ENCODE measurements at regions not wholly inside any gene's neighbourhood (a gene's known extent, or its start where the extent isn't known, plus 50 kb on each side); places are given as distances from the start of the nearest gene placed in this dataset.

- TF ChIP-seq FOXA2 (IDR thresholded peaks at IDR 0.05) (no peak), EGR1 (IDR thresholded peaks at IDR 0.05; ENCODE audit: low read depth in 2 of 2) (no peak), RAD21 (IDR thresholded peaks at IDR 0.05) (no peak), SP1 (IDR thresholded peaks at IDR 0.05) (no peak)
- DNase-seq (ENCODE audit: low spot score) = no peak
- Histone ChIP-seq H3K36me3 (ENCODE audit: control insufficient read depth in 4 of 4, insufficient read depth in 3 of 4, low read depth in 1 of 4, low read length in 3 of 4) (no peaks in the 10 kb centered on the region), H3K4me3 (ENCODE audit: low read depth in 1 of 3, low read length in 3 of 3) (no peak overlapping the region), H3K9me3 (ENCODE audit: control insufficient read depth in 4 of 4, low read length in 3 of 4) (peaks cover 0 to 3% (median 0%) of the 10 kb centered on the region in 4 donors), H3K4me1 (ENCODE audit: control insufficient read depth in 4 of 4, insufficient read depth in 4 of 4, low read length in 3 of 4) (no peaks in the 10 kb centered on the region), H3K9ac (ENCODE audit: low read depth in 1 of 2, low read length in 2 of 2) (no peak overlapping the region), H3K27ac (ENCODE audit: low read depth in 1 of 2, low read length in 2 of 2) (no peak overlapping the region), H3K27me3 (ENCODE audit: control insufficient read depth in 4 of 4, insufficient read depth in 4 of 4, low read length in 3 of 4) (no peaks in the 10 kb centered on the region)
- 79% methylated on average over 5 of the region's 5 CpGs for WGBS
Measured at GRCh38 chr11:112425121-112425520, 164.5 kb upstream of the PLET1 start.

- 63% methylated on average over 2 of the region's 2 CpGs for WGBS
- DNase-seq (ENCODE audit: low spot score) = no peak
- H3K27me3 ChIP-seq (ENCODE audit: control insufficient read depth in 4 of 4, insufficient read depth in 4 of 4, low read length in 3 of 4) = no peaks in the 10 kb centered on the region
- no peak for TF ChIP-seq SP1 (IDR thresholded peaks at IDR 0.05)
- TF ChIP-seq, protein P1, sequence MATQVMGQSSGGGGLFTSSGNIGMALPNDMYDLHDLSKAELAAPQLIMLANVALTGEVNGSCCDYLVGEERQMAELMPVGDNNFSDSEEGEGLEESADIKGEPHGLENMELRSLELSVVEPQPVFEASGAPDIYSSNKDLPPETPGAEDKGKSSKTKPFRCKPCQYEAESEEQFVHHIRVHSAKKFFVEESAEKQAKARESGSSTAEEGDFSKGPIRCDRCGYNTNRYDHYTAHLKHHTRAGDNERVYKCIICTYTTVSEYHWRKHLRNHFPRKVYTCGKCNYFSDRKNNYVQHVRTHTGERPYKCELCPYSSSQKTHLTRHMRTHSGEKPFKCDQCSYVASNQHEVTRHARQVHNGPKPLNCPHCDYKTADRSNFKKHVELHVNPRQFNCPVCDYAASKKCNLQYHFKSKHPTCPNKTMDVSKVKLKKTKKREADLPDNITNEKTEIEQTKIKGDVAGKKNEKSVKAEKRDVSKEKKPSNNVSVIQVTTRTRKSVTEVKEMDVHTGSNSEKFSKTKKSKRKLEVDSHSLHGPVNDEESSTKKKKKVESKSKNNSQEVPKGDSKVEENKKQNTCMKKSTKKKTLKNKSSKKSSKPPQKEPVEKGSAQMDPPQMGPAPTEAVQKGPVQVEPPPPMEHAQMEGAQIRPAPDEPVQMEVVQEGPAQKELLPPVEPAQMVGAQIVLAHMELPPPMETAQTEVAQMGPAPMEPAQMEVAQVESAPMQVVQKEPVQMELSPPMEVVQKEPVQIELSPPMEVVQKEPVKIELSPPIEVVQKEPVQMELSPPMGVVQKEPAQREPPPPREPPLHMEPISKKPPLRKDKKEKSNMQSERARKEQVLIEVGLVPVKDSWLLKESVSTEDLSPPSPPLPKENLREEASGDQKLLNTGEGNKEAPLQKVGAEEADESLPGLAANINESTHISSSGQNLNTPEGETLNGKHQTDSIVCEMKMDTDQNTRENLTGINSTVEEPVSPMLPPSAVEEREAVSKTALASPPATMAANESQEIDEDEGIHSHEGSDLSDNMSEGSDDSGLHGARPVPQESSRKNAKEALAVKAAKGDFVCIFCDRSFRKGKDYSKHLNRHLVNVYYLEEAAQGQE (IDR thresholded peaks at IDR 0.05) = no peak
- TF ChIP-seq FOXA2 (IDR thresholded peaks at IDR 0.05) = no peak
- no peak for TF ChIP-seq GABPA (IDR thresholded peaks at IDR 0.05 in 1 of 2, conservative IDR thresholded peaks at IDR 0.05 in 1 of 2)
- no peak for TF ChIP-seq CTCF (IDR thresholded peaks at IDR 0.05; ENCODE audit: low read depth, low read length, missing input control)
- no peak for TF ChIP-seq HNF4A (conservative IDR thresholded peaks at IDR 0.05)
- TF ChIP-seq RXRA (IDR thresholded peaks at IDR 0.05) = no peak
- no peak overlapping the region for H3K9ac ChIP-seq (ENCODE audit: low read depth in 1 of 2, low read length in 2 of 2)
- no peaks in the 10 kb centered on the region for H3K36me3 ChIP-seq (ENCODE audit: control insufficient read depth in 4 of 4, insufficient read depth in 3 of 4, low read depth in 1 of 4, low read length in 3 of 4)
- no peak overlapping the region for H3K4me3 ChIP-seq (ENCODE audit: low read depth in 1 of 3, low read length in 3 of 3)
- no peaks in the 10 kb centered on the region for H3K4me1 ChIP-seq (ENCODE audit: control insufficient read depth in 4 of 4, insufficient read depth in 4 of 4, low read length in 3 of 4)
- no peak overlapping the region for H3K27ac ChIP-seq (ENCODE audit: low read depth in 1 of 2, low read length in 2 of 2)
- peaks cover 0 to 9% (median 4%) of the 10 kb centered on the region in 4 donors for H3K9me3 ChIP-seq (ENCODE audit: control insufficient read depth in 4 of 4, low read length in 3 of 4)
Measured at GRCh38 chr11:112437096-112437495, 176.4 kb upstream of the PLET1 start.

DNA sequence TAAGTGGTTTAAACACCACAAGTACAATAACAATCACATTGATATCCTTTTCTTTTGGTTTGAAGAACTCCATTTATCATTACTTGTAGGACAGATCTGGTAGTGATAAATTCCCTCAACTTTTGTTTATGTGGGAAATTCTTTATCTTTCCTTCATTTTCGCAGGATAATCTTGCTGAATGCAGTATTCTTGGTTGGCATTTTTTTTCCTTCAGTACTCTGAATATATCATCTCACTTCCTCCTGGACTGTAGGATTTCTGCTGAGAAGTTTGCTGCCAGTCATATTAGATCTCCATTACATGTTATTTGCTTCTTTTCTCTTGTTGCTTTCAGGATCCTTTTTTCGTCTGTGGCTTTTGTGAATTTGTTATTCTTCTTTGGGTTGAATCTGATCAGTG is 179.0 kb upstream of the PLET1 start:
- Histone ChIP-seq H3K27me3 (ENCODE audit: control insufficient read depth in 4 of 4, insufficient read depth in 4 of 4, low read length in 3 of 4) (no peaks in the 10 kb centered on the region), H3K9me3 (ENCODE audit: control insufficient read depth in 4 of 4, low read length in 3 of 4) (peaks cover 0 to 15% (median 5%) of the 10 kb centered on the region in 4 donors), H3K36me3 (ENCODE audit: control insufficient read depth in 4 of 4, insufficient read depth in 3 of 4, low read depth in 1 of 4, low read length in 3 of 4) (no peaks in the 10 kb centered on the region), H3K4me1 (ENCODE audit: control insufficient read depth in 4 of 4, insufficient read depth in 4 of 4, low read length in 3 of 4) (no peaks in the 10 kb centered on the region), H3K27ac (ENCODE audit: low read depth in 1 of 2, low read length in 2 of 2) (no peak overlapping the region), H3K4me3 (ENCODE audit: low read depth in 1 of 3, low read length in 3 of 3) (no peak overlapping the region), H3K9ac (ENCODE audit: low read depth in 1 of 2, low read length in 2 of 2) (no peak overlapping the region)
- 73% methylated on average over 2 of the region's 2 CpGs for WGBS
- TF ChIP-seq, protein P2, sequence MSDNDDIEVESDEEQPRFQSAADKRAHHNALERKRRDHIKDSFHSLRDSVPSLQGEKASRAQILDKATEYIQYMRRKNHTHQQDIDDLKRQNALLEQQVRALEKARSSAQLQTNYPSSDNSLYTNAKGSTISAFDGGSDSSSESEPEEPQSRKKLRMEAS (IDR thresholded peaks at IDR 0.05) = no peak
- no peak for TF ChIP-seq HNF4A (conservative IDR thresholded peaks at IDR 0.05)
- no peak for TF ChIP-seq JUND (IDR thresholded peaks at IDR 0.05)
- no peak for TF ChIP-seq GABPA (IDR thresholded peaks at IDR 0.05 in 1 of 2, conservative IDR thresholded peaks at IDR 0.05 in 1 of 2)
- no peak for TF ChIP-seq ZBTB33 (IDR thresholded peaks at IDR 0.05)
- no peak for TF ChIP-seq SP1 (IDR thresholded peaks at IDR 0.05)
- TF ChIP-seq RXRA (IDR thresholded peaks at IDR 0.05) = no peak
- TF ChIP-seq ATF3 (IDR thresholded peaks at IDR 0.05) = no peak
- no peak for TF ChIP-seq EGR1 (IDR thresholded peaks at IDR 0.05; ENCODE audit: low read depth in 2 of 2)
- TF ChIP-seq CTCF (IDR thresholded peaks at IDR 0.05; ENCODE audit: low read depth, low read length, missing input control) = no peak
- no peak for TF ChIP-seq NR2F2 (IDR thresholded peaks at IDR 0.05)
- TF ChIP-seq FOXA2 (IDR thresholded peaks at IDR 0.05) = no peak
- TF ChIP-seq YY1 (IDR thresholded peaks at IDR 0.05) = no peak
- TF ChIP-seq FOXA1 (IDR thresholded peaks at IDR 0.05) = no peak
- DNase-seq (ENCODE audit: low spot score) = no peak

Data from liver (tissue), 8 donors.